ENCODE measurements at regions not wholly inside any gene's neighbourhood (a gene's known extent, or its start where the extent isn't known, plus 50 kb on each side); places are given as distances from the start of the nearest gene placed in this dataset.
"Not testable (repeated sequence)": the region's sequence is repeated elsewhere in the genome, so short reads cannot be mapped to it uniquely, and the experiment has no call there.

DNA sequence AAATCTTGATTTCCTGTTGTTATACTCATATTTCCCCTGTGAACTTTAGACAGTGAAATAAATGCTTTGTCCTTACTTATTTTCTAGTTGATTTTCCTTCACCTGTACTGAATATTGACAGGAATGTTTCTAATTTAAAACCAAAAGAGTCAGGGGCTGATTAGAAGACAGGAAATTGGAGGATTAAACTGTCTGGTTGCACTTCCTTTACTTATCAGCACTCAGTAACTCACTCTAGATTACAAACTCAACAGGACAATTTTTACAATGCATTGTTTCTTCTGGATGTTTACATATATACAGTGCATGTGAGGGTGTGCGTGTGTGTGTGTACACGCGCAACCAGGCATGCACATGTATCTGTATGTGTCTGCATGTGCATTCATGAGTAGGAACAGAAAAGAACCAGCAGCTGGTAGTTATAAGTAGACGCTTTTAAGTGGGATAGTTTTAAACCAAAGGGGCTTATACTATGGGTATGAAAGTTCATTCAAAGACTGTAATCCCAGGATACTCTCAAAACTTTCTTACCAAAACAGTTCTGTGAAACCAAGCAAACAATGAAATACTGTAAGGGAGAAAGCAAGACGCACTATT is 212.0 kb upstream of the NFIA start:
- intact Hi-C loops (cut with DNase I): no loop called here

DNA sequence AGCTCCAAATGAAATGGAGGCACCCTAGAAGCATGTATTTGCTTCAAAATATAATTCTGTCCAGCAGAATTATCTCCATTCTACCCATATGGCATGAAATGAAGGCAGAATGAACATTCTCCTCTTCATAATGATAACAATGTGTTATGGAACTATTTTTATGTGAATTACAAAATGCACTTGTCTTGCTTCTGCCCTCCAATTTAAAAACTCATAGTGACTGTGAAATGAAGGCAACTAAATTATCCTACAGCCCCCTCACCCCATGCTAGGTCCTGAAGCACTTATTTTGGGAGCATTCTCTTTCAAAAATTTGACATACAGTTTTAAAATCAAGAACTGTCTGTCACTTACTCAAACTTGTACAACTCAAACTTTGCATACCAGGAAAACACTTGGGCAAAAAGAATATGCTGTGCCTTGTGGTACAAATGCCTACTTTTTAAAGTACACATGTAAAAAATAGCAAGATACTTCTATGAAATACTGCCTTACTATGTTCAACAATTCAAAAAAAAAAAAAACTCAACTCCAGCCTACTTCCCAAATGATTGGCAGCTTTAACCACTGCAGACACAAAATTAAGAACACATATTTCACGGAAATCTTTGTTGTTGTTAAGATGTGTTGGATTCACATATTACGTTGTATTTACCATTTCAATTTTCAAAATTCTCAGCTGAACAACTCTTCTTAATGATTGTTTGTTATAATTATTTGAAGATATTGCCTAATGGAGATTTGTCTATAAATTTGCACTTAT is 213.3 kb upstream of the NFIA start:
- no peak for DNase-seq (ENCODE audit: low spot score)
- intact Hi-C loops (cut with DNase I): no loop called here

More for the DNA sequence above, 212.0 kb upstream of the NFIA start:
- no peak for DNase-seq (ENCODE audit: low spot score)

DNA sequence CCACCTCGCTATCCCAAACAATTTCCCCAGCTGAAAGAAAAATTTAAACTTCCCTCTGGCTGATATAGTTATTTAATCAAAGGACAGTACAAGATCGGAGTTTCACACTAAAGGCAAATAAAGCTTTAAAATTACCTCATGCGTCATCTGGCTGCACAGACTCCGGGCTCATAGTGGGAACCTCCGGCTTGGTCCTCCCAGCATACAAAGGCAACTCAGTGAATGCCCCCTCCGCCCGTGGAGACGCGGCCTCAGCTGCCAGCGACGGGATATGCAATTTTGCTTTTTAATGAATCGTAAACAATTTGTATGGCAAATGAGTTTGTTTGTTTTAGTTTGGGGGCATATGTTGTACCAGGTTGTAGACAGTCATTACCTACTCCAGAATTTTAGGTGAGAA is 214.6 kb upstream of the NFIA start:
- no peak for DNase-seq (ENCODE audit: low spot score)
- intact Hi-C loops (cut with DNase I): no loop called here

- DNase-seq (ENCODE audit: low spot score): no peak
- intact Hi-C loops (cut with DNase I): no loop called here
These were observed 215.3 kb upstream of the NFIA start for GRCh38 chr1:60866917-60867531.

DNA sequence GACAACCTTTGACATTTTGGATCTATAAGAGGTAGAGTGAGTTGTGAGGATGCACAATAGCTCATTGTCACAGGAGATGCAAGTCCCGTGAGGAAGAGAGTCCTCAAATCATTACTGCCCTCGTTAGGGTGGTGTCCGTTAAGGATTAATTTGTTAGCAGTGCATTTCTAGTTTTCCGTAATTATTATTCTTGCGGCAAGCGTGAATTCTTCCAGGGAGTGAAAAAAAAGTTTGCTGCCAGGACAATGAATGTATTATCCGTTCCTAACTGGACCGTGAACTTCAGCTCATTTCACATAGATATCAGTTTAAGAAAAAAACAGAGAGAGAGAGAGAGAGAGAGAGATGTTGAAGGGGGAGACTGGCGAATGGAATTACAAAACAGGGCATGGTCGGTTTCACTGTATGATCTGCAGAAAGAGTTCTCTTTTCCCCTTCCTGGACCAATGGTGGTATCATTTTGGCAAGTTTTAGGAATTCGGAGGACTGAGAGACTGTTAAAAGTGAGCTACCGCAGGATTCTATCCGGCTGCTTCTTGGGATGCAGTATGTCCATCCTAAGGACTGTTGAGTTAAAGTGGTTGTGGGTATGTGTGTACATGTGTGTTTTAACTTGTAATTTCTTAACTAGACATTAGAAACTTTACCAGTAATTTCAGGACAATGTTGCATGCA is 216.0 kb upstream of the NFIA start:
- DNase-seq (ENCODE audit: low spot score): no peak
- intact Hi-C loops (cut with DNase I): no loop called here

GRCh38 chr1:60865166-60865565 is 217.2 kb upstream of the NFIA start:
- DNase-seq (ENCODE audit: low spot score): no peak
- intact Hi-C loops (cut with DNase I): no loop called here

- intact Hi-C loops (cut with DNase I): no loop called here
- no peak for DNase-seq (ENCODE audit: low spot score)
These were observed 217.6 kb upstream of the NFIA start for GRCh38 chr1:60864722-60865121.

DNA sequence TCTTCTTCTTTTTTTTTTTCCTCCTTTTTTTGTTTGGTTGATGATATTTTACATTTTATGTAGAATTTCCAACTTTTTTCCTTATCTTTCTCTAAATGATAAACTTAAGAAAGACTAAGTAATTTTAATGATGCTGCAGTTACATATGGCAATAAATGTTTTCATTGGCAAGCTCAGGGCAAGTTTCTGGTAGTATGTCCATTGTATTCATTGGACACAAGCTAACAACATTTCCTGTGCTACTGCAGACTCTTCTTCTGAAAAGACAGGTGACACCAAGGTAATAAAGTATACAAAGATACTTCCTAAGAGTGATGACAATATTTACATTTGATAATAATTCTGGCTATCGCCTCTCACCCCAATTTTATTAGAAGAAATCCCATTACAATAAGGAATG is 219.2 kb upstream of the NFIA start:
- intact Hi-C loops (cut with DNase I): no loop called here
- DNase-seq (ENCODE audit: low spot score): no peak

DNA sequence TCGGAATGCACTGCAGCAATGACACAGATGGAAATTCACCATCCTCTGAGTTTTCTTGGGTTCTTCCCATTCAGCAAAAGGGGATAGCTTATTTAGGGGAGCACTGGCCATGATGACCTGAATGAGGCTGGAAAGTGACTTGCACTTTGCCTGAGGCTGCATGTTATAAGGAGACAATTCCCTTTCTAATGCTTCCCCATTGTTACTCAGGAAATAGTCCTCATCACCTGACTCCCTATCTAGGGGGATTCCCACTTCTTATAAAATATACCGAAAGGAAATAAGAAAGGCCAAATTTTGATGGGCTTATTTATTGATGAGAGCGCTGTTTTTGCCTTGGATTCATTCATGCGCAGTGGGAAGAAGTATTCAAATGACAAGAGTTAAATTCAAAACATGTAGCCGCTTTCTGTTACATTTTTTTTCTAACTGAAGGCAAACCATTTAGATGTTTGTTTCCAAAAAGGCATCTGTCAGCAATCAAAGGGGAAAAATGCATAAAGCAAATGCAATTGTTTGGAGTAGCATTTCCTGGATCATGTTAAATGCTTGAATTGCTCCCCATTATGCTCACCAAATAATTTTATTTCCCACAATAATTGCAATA is 220.3 kb upstream of the NFIA start:
- DNase-seq (ENCODE audit: low spot score): no peak
- intact Hi-C loops (cut with DNase I): no loop called here

DNA sequence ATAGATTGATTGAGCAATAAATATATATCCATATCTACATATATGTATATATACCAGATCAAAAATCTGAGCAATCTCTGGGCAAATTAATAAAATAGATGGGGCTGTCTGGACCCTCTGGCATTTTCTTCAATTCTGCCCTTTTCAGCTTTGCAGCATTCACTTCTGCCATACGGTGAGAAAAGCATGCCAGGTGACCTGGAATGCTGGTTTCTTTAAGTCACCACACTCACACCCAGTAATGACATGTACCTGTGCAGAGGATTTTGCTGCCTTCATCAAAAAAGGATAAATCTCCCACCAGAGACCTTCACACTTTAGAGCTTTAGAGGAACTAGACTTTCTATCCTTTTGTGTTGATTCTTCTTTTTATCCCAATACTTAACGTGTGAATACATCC is 223.2 kb upstream of the NFIA start:
- intact Hi-C loops (cut with DNase I): no loop called here
- DNase-seq (ENCODE audit: low spot score): no peak

DNA sequence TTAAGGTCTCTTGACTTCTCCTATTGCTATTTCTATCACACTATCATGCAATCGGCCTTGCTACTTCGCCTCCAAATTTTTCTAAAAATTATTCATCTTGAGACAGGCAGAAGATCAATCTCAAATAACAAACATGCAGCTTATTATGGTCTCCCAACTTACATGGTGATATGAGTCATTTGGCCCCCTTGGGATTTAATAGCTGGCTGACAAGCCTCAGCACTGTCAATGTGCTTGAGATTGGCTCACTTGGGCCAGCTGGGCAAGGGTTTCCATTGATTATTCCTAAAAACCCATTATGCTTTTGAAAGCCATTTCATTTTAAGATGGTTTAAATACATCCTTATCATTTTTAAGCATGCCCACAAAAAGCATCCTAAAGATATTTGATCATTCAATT is 224.5 kb upstream of the NFIA start:
- intact Hi-C loops (cut with DNase I): no loop called here

DNA sequence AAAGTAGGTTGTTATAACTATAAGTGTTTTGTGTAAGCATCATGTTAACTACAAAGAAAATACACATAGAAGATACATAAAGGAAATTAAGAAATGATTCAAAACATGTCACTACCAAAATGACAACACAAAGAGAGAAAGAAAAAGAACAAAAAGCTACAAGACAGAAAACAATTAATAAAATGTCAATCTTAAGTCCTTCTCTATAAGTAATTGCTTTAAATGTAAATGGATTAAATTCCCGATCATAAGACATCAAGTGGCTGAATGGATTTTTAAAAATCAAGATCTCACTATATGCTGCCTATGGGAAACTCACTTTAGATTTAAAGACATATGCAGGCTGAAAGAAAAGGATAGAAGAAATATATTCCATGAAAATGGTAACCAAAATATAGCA is 232.3 kb upstream of the NFIA start:
- DNase-seq (ENCODE audit: low spot score): no peak

More for the DNA sequence above, 224.5 kb upstream of the NFIA start:
- DNase-seq (ENCODE audit: low spot score): no peak

DNA sequence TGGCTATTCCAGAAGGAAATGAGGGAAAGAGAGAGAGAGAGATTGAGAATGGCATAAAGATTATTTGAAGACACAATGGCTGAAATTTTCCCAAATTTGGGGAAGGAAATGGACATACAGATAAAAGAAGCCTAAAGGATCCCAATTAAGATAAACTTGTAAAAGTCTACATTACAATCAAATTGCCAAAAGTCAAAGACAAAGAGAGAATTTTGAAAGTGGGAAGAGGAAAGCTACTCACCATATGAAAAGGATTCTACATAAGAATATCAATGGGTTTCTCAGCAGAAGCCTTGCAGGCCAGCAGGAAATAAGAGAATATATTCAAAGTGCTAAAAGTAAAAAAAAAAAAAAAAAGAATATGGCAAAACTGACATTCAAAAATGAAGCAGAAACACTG is 233.0 kb upstream of the NFIA start:
- no peak for DNase-seq (ENCODE audit: low spot score)
- intact Hi-C loops (cut with DNase I): loop anchor here (5.0 kb wide), 1 partner anchor 1003 kb away; no protein-coding TSS in a partner anchor

More for the DNA sequence above, 232.3 kb upstream of the NFIA start:
- intact Hi-C loops (cut with DNase I): no loop called here

DNA sequence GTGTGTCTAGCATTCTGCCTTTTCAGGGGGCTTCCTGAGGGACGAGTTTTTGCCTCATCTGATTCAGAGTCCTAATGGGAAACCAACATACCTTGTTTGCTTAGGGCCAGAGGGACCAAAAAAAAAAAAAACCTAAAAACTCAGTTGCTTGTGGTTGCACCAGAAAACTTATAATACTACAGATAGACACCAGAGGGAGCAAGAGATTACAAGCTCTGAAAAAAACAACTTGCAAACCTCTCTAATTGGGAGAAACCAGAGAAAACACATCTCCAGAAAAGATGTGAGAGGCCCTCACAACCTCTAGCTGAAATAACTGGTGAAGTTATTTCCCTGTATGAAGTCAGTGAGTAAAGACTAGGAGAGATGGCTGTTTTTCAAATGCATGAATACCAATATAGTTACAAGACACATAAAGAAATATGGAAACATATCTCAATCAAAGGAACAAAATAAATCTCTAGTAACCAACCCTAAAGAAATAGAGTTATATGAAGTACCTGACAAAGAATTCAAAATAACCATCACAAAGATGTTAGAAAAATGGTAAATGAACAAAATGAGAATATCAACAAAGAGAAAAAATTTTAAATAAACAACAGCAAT is 233.7 kb upstream of the NFIA start:
- intact Hi-C loops (cut with DNase I): loop anchor here (1.0 to 5.0 kb wide), 2 partner anchors 195 to 1004 kb away; no protein-coding TSS in a partner anchor
- DNase-seq (ENCODE audit: low spot score): no peak

- no peak for DNase-seq (ENCODE audit: low spot score)
- intact Hi-C loops (cut with DNase I): loop anchor here (1.0 to 5.0 kb wide), 2 partner anchors 195 to 1004 kb away; no protein-coding TSS in a partner anchor
These were observed 234.3 kb upstream of the NFIA start for GRCh38 chr1:60847855-60848582.

DNA sequence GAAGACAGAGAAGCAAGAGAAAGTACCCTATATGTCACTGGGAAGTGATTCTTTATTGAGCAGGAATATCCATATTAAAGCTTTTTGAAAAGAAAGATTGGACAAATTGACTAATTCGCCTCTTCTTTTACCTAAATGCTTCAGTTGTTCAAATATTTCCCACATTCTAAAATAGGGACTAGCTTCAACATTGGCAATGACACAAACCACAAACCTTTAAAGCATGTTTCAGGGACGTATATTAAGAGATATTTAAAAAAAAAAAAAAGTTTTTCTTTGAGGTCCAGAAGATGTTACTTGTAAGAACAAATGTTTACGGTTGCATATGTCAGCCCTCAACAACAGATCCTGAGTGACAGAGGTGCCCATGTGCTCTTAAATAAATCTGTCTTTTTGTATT is 235.0 kb upstream of the NFIA start:
- intact Hi-C loops (cut with DNase I): loop anchor here (5.0 kb wide), 1 partner anchor 1005 kb away; no protein-coding TSS in a partner anchor
- no peak for DNase-seq (ENCODE audit: low spot score)

DNA sequence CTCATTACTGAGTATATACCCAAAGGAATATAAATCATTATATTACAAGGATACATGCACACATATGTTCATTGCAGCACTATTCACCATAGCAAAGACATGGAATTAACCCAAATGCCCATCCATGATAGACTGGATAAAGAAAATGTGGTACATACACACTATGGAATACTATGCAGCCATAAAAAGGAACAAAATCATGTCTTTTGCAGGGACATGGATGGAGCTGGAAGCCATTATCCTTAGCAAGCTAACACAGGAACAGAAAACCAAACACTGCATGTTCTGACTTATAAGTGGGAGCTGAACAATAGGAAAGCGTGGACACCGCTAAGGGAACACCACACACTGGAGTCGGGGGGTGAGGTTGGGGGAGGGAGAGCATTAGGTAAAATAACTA is 236.7 kb upstream of the NFIA start:
- intact Hi-C loops (cut with DNase I): loop anchor here (5.0 kb wide), 1 partner anchor 1007 kb away; no protein-coding TSS in a partner anchor

GRCh38 chr1:60842304-60842703 is 240.1 kb upstream of the NFIA start:
- DNase-seq (ENCODE audit: low spot score): no peak

More for the DNA sequence above, 236.7 kb upstream of the NFIA start:
- not testable (repeated sequence) for DNase-seq (ENCODE audit: low spot score)

More at GRCh38 chr1:60842304-60842703, 240.1 kb upstream of the NFIA start:
- intact Hi-C loops (cut with DNase I): no loop called here
